SK-N-SH (cell line): ENCODE measurements at regions not wholly inside any gene's neighbourhood (a gene's known extent, or its start where the extent isn't known, plus 50 kb on each side); places are given as distances from the start of the nearest gene placed in this dataset.

Source experiments
- CTCF ChIA-PET: fragments of 300-600, 350-600 bp; formaldehyde crosslinking; extraction: SDS; loops from one replicate; lab custom pipeline; 2021; lab: Yijun Ruan, JAX
- POLR2A ChIA-PET: fragments of 350-600 bp; sonication (Branson Sonifier 250); formaldehyde crosslinking; extraction: SDS; loops from one replicate; lab custom pipeline; 2020; ENCODE audit warnings: antibody characterized with exemption, inconsistent platforms; lab: Yijun Ruan, JAX
- DNase-seq: peaks from one replicate; pipeline ENCODE4 v3.0.0; 2012
- H2AFZ ChIP-seq: fragments of 200-600 bp; sonication (generic); 2 replicates; pipeline ENCODE4 v1.8.1; 2016; ENCODE audit warnings: antibody characterized with exemption, mild to moderate bottlenecking, low read depth
- H3F3A ChIP-seq: fragments of 200-600 bp; sonication (generic); replicated peaks from 2 replicates; pipeline ENCODE3; 2016; ENCODE audit warnings: antibody characterized with exemption, mild to moderate bottlenecking; ENCODE audit not compliant: insufficient read depth
- H3K27ac ChIP-seq, 2 experiments: fragments of 200-500 bp in 1 of 2; fragments of 200-600 bp in 1 of 2; sonication (Bioruptor generic) in 1 of 2; sonication (generic), shearing (Covaris generic) in 1 of 2; 2 replicates each; pipeline versions ENCODE4 v1.5.1 to v1.6.1; 2014 to 2016; ENCODE audit warnings: low read depth in 2 of 2, inconsistent platforms in 1 of 2, low read length in 1 of 2, mild to moderate bottlenecking in 1 of 2, mixed read lengths in 1 of 2
- H3K27me3 ChIP-seq: fragments of 200-600 bp; sonication (generic), shearing (Covaris generic); 2 replicates; pipeline ENCODE4 v1.6.1; 2016; ENCODE audit warnings: mixed run types; ENCODE audit not compliant: insufficient read depth
- H3K36me3 ChIP-seq, 2 experiments: fragments of 200-500 bp in 1 of 2; fragments of 200-600 bp in 1 of 2; sonication (Bioruptor generic) in 1 of 2; sonication (generic) in 1 of 2; replicated peaks in 1 of 2; 2 replicates each; pipeline versions ENCODE3 to v1.5.1; 2014 to 2016; ENCODE audit warnings: low read length in 1 of 2, mild to moderate bottlenecking in 1 of 2; ENCODE audit not compliant: insufficient read depth in 2 of 2, control insufficient read depth in 1 of 2
- H3K4me1 ChIP-seq, 2 experiments: fragments of 200-500 bp in 1 of 2; fragments of 200-600 bp in 1 of 2; sonication (Bioruptor generic) in 1 of 2; sonication (generic), shearing (Covaris generic) in 1 of 2; 2 replicates each; pipeline versions ENCODE4 v1.5.1 to v1.6.1; 2014 to 2016; ENCODE audit warnings: low read depth in 1 of 2, low read length in 1 of 2, mixed run types in 1 of 2; ENCODE audit not compliant: insufficient read depth in 2 of 2, control insufficient read depth in 1 of 2
- H3K4me2 ChIP-seq: fragments of 200-600 bp; sonication (generic), shearing (Covaris generic); 2 replicates; pipeline ENCODE4 v1.6.1; 2017; ENCODE audit warnings: mixed run types
- H3K4me3 ChIP-seq, 2 experiments: fragments of 200-500 bp in 1 of 2; fragments of 200-600 bp in 1 of 2; sonication (Bioruptor generic) in 1 of 2; sonication (generic), shearing (Covaris generic) in 1 of 2; 2 replicates each; pipeline versions ENCODE4 v1.5.1 to v1.8.1; 2014 to 2016; ENCODE audit warnings: low read depth in 2 of 2, inconsistent platforms in 1 of 2, low read length in 1 of 2, mild to moderate bottlenecking in 1 of 2, mixed read lengths in 1 of 2, moderate library complexity in 1 of 2
- H3K79me2 ChIP-seq: fragments of 200-600 bp; sonication (generic); 2 replicates; pipeline ENCODE4 v1.8.1; 2017; ENCODE audit warnings: mild to moderate bottlenecking; ENCODE audit not compliant: insufficient read depth
- H3K9ac ChIP-seq: fragments of 200-600 bp; sonication (generic); 2 replicates; pipeline ENCODE4 v1.6.1; 2017; ENCODE audit warnings: mixed run types
- H3K9me2 ChIP-seq: fragments of 200-600 bp; sonication (generic); 2 replicates; pipeline ENCODE4 v1.6.1; 2017; ENCODE audit warnings: mixed run types
- H3K9me3 ChIP-seq: fragments of 200-600 bp; sonication (generic); 2 replicates; pipeline ENCODE4 v1.6.1; 2017; ENCODE audit warnings: mixed run types, mild to moderate bottlenecking, moderate library complexity
- H4K20me1 ChIP-seq: fragments of 200-600 bp; sonication (generic); 2 replicates; pipeline ENCODE4 v1.6.1; 2017; ENCODE audit warnings: mild to moderate bottlenecking, mixed run types; ENCODE audit not compliant: insufficient read depth
- CHD2 ChIP-seq: fragments of 150-350 bp; IDR thresholded peaks from 2 replicates; pipeline ENCODE4 v1.6.1; 2018; ENCODE audit warnings: low read length; ENCODE audit not compliant: partially characterized antibody
- ELF1 ChIP-seq: IDR thresholded peaks from 2 replicates; pipeline ENCODE4 v1.4.0; 2012
- EP300 ChIP-seq, 2 experiments: IDR thresholded peaks; 2 replicates each; pipeline versions ENCODE4 v1.4.0 to v1.6.1; 2012; ENCODE audit warnings: borderline replicate concordance in 1 of 2, low read depth in 1 of 2, low read length in 1 of 2
- EZH2phosphoT487 ChIP-seq: fragments of 200-600 bp; sonication (generic); IDR thresholded peaks from 2 replicates; pipeline ENCODE4 v1.6.1; 2017; ENCODE audit warnings: low read depth, mixed run types, mild to moderate bottlenecking, antibody characterized with exemption, moderate library complexity, borderline replicate concordance
- FOSL2 ChIP-seq: IDR thresholded peaks from 2 replicates; pipeline ENCODE4 v1.4.0; 2012; ENCODE audit warnings: low read depth, mild to moderate bottlenecking, moderate library complexity, borderline replicate concordance
- FOXM1 ChIP-seq: IDR thresholded peaks from 2 replicates; pipeline ENCODE4 v1.4.0; 2012; ENCODE audit warnings: low read depth, mild to moderate bottlenecking
- GABPA ChIP-seq: IDR thresholded peaks from 2 replicates; pipeline ENCODE4 v1.4.0; 2012; ENCODE audit warnings: low read depth, mild to moderate bottlenecking
- JUND ChIP-seq: IDR thresholded peaks from 2 replicates; pipeline ENCODE4 v1.4.0; 2012
- MAX ChIP-seq: IDR thresholded peaks from 2 replicates; pipeline ENCODE4 v1.4.0; 2012; ENCODE audit warnings: low read depth
- MXI1 ChIP-seq: IDR thresholded peaks from 2 replicates; pipeline ENCODE4 v1.6.1; 2012; ENCODE audit warnings: mild to moderate bottlenecking, low read depth, low read length, improper control_type of control experiment
- NRF1 ChIP-seq: IDR thresholded peaks from 2 replicates; pipeline ENCODE4 v1.6.1; 2012; ENCODE audit warnings: low read depth, mild to moderate bottlenecking, low read length
- PBX3 ChIP-seq: IDR thresholded peaks from 2 replicates; pipeline ENCODE4; 2012
- RAD21 ChIP-seq: IDR thresholded peaks from 2 replicates; pipeline ENCODE4 v1.6.1; 2012; ENCODE audit warnings: mild to moderate bottlenecking, low read length
- REST ChIP-seq: IDR thresholded peaks from 2 replicates; pipeline ENCODE4 v1.6.1; 2012; ENCODE audit warnings: mild to moderate bottlenecking, low read depth, low read length, moderate library complexity
- RXRA ChIP-seq: IDR thresholded peaks from 2 replicates; pipeline ENCODE4 v1.4.0; 2012; ENCODE audit warnings: low read depth, mild to moderate bottlenecking, borderline replicate concordance
- SMC3 ChIP-seq: IDR thresholded peaks from 2 replicates; pipeline ENCODE4 v1.6.1; 2012; ENCODE audit warnings: low read depth, low read length, improper control_type of control experiment
- TAF1 ChIP-seq: IDR thresholded peaks from 2 replicates; pipeline ENCODE4 v1.6.1; 2012; ENCODE audit warnings: low read depth, mild to moderate bottlenecking, low read length, moderate library complexity, borderline replicate concordance
- TEAD4 ChIP-seq: IDR thresholded peaks from 2 replicates; pipeline ENCODE4 v1.4.0; 2012; ENCODE audit warnings: mild to moderate bottlenecking, borderline replicate concordance; ENCODE audit not compliant: insufficient read depth
- USF1 ChIP-seq: IDR thresholded peaks from 2 replicates; pipeline ENCODE4 v1.4.0; 2012; ENCODE audit warnings: low read depth, borderline replicate concordance
- WGBS: methylation state at CpG from one replicate; pipeline ENCODE4 v1.1.6; 2017; ENCODE audit warnings: low lambda C conversion rate; 5-methylcytosine and 5-hydroxymethylcytosine counted together
- TF ChIP-seq, protein P1 (sequence below): fragments of 200-600 bp; sonication (generic); IDR thresholded peaks from 2 replicates; pipeline ENCODE4 v1.6.1; 2017; ENCODE audit warnings: antibody characterized with exemption, mild to moderate bottlenecking, moderate library complexity

DNA sequence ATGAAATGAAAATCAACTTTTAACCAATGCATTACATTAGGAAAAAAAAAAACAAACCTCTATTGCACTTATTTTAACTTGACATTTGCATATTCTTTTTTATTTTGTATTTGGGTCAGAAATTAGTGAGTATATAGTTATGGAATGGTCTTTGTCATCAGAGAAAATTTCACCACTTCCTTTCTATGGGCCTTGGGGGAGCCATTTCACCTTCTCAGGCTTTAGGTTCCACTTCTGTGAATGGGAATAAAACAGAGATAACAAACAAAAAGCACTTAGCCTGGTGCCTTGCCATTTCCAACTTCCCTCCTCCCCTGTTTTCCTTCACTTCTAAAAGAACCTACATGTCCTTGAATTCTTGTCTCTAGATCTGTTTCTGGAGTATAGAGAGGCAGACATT lies 168.0 kb upstream of the STT3B start:
- Histone ChIP-seq H3K9me3 (no peaks in the 10 kb centered on the region), H3K4me3 (no peak overlapping the region), H3K9ac (no peak overlapping the region), H3K27ac (peak overlapping the region in 1 of 2 experiments; percentile 47; a peak in 2 of 4 replicates), H3K36me3 (no peaks in the 10 kb centered on the region), H2AFZ (peak overlapping the region; percentile 7; the same call in 1 of the 2 replicates), H3K79me2 (no peaks in the 10 kb centered on the region), H3K4me2 (no peak overlapping the region), H3K27me3 (no peaks in the 10 kb centered on the region), H3K9me2 (no peaks in the 10 kb centered on the region), H3K4me1 (no peaks in the 10 kb centered on the region; a peak in 1 of 4 replicates), H3F3A (no peaks in the 10 kb centered on the region), H4K20me1 (no peaks in the 10 kb centered on the region)
- ChIA-PET POLR2A (no interaction called here), CTCF (interaction anchor here (0.6 to 0.7 kb wide), 2 partner anchors 10 to 14 kb away, joined by 3 read pairs; no protein-coding TSS in a partner anchor)
- no peak for DNase-seq
- TF ChIP-seq PBX3: no peak
- TF ChIP-seq CHD2: no peak
- peak; percentile 33 for TF ChIP-seq RAD21
- TF ChIP-seq TAF1: no peak
- TF ChIP-seq FOSL2: no peak
- TF ChIP-seq EP300 (IDR thresholded peaks at IDR 0.05; ENCODE audit: borderline replicate concordance in 1 of 2, low read depth in 1 of 2, low read length in 1 of 2): no peak
- TF ChIP-seq, protein P1, sequence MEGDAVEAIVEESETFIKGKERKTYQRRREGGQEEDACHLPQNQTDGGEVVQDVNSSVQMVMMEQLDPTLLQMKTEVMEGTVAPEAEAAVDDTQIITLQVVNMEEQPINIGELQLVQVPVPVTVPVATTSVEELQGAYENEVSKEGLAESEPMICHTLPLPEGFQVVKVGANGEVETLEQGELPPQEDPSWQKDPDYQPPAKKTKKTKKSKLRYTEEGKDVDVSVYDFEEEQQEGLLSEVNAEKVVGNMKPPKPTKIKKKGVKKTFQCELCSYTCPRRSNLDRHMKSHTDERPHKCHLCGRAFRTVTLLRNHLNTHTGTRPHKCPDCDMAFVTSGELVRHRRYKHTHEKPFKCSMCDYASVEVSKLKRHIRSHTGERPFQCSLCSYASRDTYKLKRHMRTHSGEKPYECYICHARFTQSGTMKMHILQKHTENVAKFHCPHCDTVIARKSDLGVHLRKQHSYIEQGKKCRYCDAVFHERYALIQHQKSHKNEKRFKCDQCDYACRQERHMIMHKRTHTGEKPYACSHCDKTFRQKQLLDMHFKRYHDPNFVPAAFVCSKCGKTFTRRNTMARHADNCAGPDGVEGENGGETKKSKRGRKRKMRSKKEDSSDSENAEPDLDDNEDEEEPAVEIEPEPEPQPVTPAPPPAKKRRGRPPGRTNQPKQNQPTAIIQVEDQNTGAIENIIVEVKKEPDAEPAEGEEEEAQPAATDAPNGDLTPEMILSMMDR: peak; percentile 32; the same call in 1 of the 2 replicates
- no peak for TF ChIP-seq JUND

GRCh38 chr3:31367518-31367917 lies 165.2 kb upstream of the STT3B start:
- no peak overlapping the region for H3K4me2 ChIP-seq
- no peak overlapping the region for H3K4me3 ChIP-seq
- no peaks in the 10 kb centered on the region for H3K9me3 ChIP-seq
- no peaks in the 10 kb centered on the region for H4K20me1 ChIP-seq
- POLR2A ChIA-PET: no interaction called here
- no peak for TF ChIP-seq REST
- TF ChIP-seq MAX: no peak
- TF ChIP-seq GABPA: no peak
- no peak for TF ChIP-seq SMC3
- no peak for TF ChIP-seq TEAD4
- no peak for TF ChIP-seq USF1
- no peak for TF ChIP-seq MXI1
- no peak for TF ChIP-seq EZH2phosphoT487
- no peak for TF ChIP-seq RXRA
- no peak for TF ChIP-seq FOXM1
- TF ChIP-seq NRF1: no peak
- no peak for TF ChIP-seq ELF1
- TF ChIP-seq FOSL2: no peak
- no peak overlapping the region for H3K9ac ChIP-seq
- no peaks in the 10 kb centered on the region; a peak in 1 of 4 replicates for H3K4me1 ChIP-seq
- H3K9me2 ChIP-seq: no peaks in the 10 kb centered on the region
- DNase-seq: peak; percentile 3
- H3K27ac ChIP-seq: no peak overlapping the region
- H3F3A ChIP-seq: no peaks in the 10 kb centered on the region
- no peak overlapping the region for H2AFZ ChIP-seq
- CTCF ChIA-PET: interaction anchor here (1.2 kb wide), 1 partner anchor 19 kb away, joined by 4 read pairs; no protein-coding TSS in a partner anchor
- 60% methylated on average over 2 of the region's 2 CpGs for WGBS
- H3K36me3 ChIP-seq: no peaks in the 10 kb centered on the region
- no peaks in the 10 kb centered on the region for H3K27me3 ChIP-seq
- no peaks in the 10 kb centered on the region for H3K79me2 ChIP-seq
